ENCODE measurements at regions not wholly inside any gene's neighbourhood (a gene's known extent, or its start where the extent isn't known, plus 50 kb on each side); places are given as distances from the start of the nearest gene placed in this dataset.
A peak's percentile ranks its signal among the peaks of the same experiment; 100 is the strongest.
"Not testable (repeated sequence)": the region's sequence is repeated elsewhere in the genome, so short reads cannot be mapped to it uniquely, and the experiment has no call there.

GRCh38 chr1:245059806-245060424 is 94.9 kb upstream of the KIF26B start:
- CTCF ChIA-PET: interaction anchor here (1.2 kb wide), 1 partner anchor 18 kb away, joined by 3 read pairs; no protein-coding TSS in a partner anchor
- H3K4me1 Mint-ChIP-seq (ENCODE audit: low read depth): no peaks in the 10 kb centered on the region
- H3K27ac Mint-ChIP-seq: no peak overlapping the region
- H3K9me3 Mint-ChIP-seq: no peaks in the 10 kb centered on the region
- no peak overlapping the region for H3K4me3 Mint-ChIP-seq
- no peak for DNase-seq
- intact Hi-C loops (cut with micrococcal nuclease): no loop called here
- no peaks in the 10 kb centered on the region for H3K36me3 Mint-ChIP-seq (ENCODE audit: low read depth)
- peaks cover 2% of the 10 kb centered on the region for H3K27me3 Mint-ChIP-seq (ENCODE audit: low read depth)

GRCh38 chr1:245058882-245059281 is 95.9 kb upstream of the KIF26B start:
- H3K36me3 Mint-ChIP-seq (ENCODE audit: low read depth): no peaks in the 10 kb centered on the region
- intact Hi-C loops (cut with micrococcal nuclease): no loop called here
- no peaks in the 10 kb centered on the region for H3K4me1 Mint-ChIP-seq (ENCODE audit: low read depth)
- H3K27me3 Mint-ChIP-seq (ENCODE audit: low read depth): peaks cover 6% of the 10 kb centered on the region
- H3K9me3 Mint-ChIP-seq: no peaks in the 10 kb centered on the region
- H3K27ac Mint-ChIP-seq: no peak overlapping the region
- H3K4me3 Mint-ChIP-seq: no peak overlapping the region
- CTCF ChIA-PET: no interaction called here
- DNase-seq: no peak

- no peak overlapping the region for H3K4me3 Mint-ChIP-seq
- CTCF ChIA-PET: interaction anchor here (0.5 to 0.8 kb wide), 2 partner anchors 16 to 590 kb away, joined by 3 to 4 read pairs; no protein-coding TSS in a partner anchor
- H3K27me3 Mint-ChIP-seq (ENCODE audit: low read depth): peaks cover 6% of the 10 kb centered on the region
- intact Hi-C loops (cut with micrococcal nuclease): no loop called here
- H3K9me3 Mint-ChIP-seq: no peaks in the 10 kb centered on the region
- no peaks in the 10 kb centered on the region for H3K4me1 Mint-ChIP-seq (ENCODE audit: low read depth)
- no peak overlapping the region for H3K27ac Mint-ChIP-seq
- no peaks in the 10 kb centered on the region for H3K36me3 Mint-ChIP-seq (ENCODE audit: low read depth)
- no peak for DNase-seq
Observed at GRCh38 chr1:245058436-245058835, 96.3 kb upstream of the KIF26B start.

GRCh38 chr1:245056913-245057312 is 97.9 kb upstream of the KIF26B start:
- intact Hi-C loops (cut with micrococcal nuclease): no loop called here
- H3K4me1 Mint-ChIP-seq (ENCODE audit: low read depth): peaks cover 8% of the 10 kb centered on the region
- CTCF ChIA-PET: interaction anchor here (0.5 to 1.6 kb wide), 4 partner anchors 11 to 632 kb away, joined by 3 to 4 read pairs (median 3); no protein-coding TSS in a partner anchor

GRCh38 chr1:245056296-245056695 is 98.5 kb upstream of the KIF26B start:
- H3K36me3 Mint-ChIP-seq (ENCODE audit: low read depth); H3K4me3 Mint-ChIP-seq; H3K27ac Mint-ChIP-seq; H3K9me3 Mint-ChIP-seq; intact Hi-C loops (cut with micrococcal nuclease); DNase-seq; H3K27me3 Mint-ChIP-seq (ENCODE audit: low read depth): not testable (repeated sequence)
- H3K4me1 Mint-ChIP-seq (ENCODE audit: low read depth): peaks cover 14% of the 10 kb centered on the region
- CTCF ChIA-PET: interaction anchor here (0.6 to 1.6 kb wide), 5 partner anchors 10 to 632 kb away, joined by 3 to 6 read pairs (median 4); no protein-coding TSS in a partner anchor

More at GRCh38 chr1:245056913-245057312, 97.9 kb upstream of the KIF26B start:
- H3K4me3 Mint-ChIP-seq: no peak overlapping the region
- no peaks in the 10 kb centered on the region for H3K9me3 Mint-ChIP-seq
- no peaks in the 10 kb centered on the region for H3K36me3 Mint-ChIP-seq (ENCODE audit: low read depth)
- peaks cover 6% of the 10 kb centered on the region for H3K27me3 Mint-ChIP-seq (ENCODE audit: low read depth)
- no peak for DNase-seq
- H3K27ac Mint-ChIP-seq: no peak overlapping the region

- intact Hi-C loops (cut with micrococcal nuclease): no loop called here
- Mint-ChIP-seq H3K27ac (no peak overlapping the region), H3K4me1 (ENCODE audit: low read depth) (peaks cover 16% of the 10 kb centered on the region), H3K36me3 (ENCODE audit: low read depth) (no peaks in the 10 kb centered on the region), H3K4me3 (no peak overlapping the region), H3K9me3 (no peaks in the 10 kb centered on the region), H3K27me3 (ENCODE audit: low read depth) (peaks cover 6% of the 10 kb centered on the region)
- CTCF ChIA-PET: interaction anchor here (0.6 to 1.6 kb wide), 4 partner anchors 10 to 163 kb away, joined by 4 to 6 read pairs (median 4); no protein-coding TSS in a partner anchor
- no peak for DNase-seq
Observed at GRCh38 chr1:245055752-245056151, 99.0 kb upstream of the KIF26B start.

GRCh38 chr1:245054507-245055270 is 100.1 kb upstream of the KIF26B start:
- peaks cover 6% of the 10 kb centered on the region for H3K27me3 Mint-ChIP-seq (ENCODE audit: low read depth)
- H3K4me3 Mint-ChIP-seq: no peak overlapping the region
- no peaks in the 10 kb centered on the region for H3K9me3 Mint-ChIP-seq
- CTCF ChIA-PET: no interaction called here
- DNase-seq: no peak
- no peak overlapping the region for H3K27ac Mint-ChIP-seq
- intact Hi-C loops (cut with micrococcal nuclease): no loop called here
- no peaks in the 10 kb centered on the region for H3K36me3 Mint-ChIP-seq (ENCODE audit: low read depth)
- peaks cover 16% of the 10 kb centered on the region for H3K4me1 Mint-ChIP-seq (ENCODE audit: low read depth)

GRCh38 chr1:245054105-245054504 is 100.7 kb upstream of the KIF26B start:
- H3K36me3 Mint-ChIP-seq (ENCODE audit: low read depth): no peaks in the 10 kb centered on the region
- peaks cover 6% of the 10 kb centered on the region for H3K27me3 Mint-ChIP-seq (ENCODE audit: low read depth)
- peaks cover 16% of the 10 kb centered on the region for H3K4me1 Mint-ChIP-seq (ENCODE audit: low read depth)
- DNase-seq: no peak
- no peak overlapping the region for H3K27ac Mint-ChIP-seq
- H3K4me3 Mint-ChIP-seq: no peak overlapping the region
- intact Hi-C loops (cut with micrococcal nuclease): no loop called here
- CTCF ChIA-PET: no interaction called here
- no peaks in the 10 kb centered on the region for H3K9me3 Mint-ChIP-seq

GRCh38 chr1:245052258-245052657 is 102.5 kb upstream of the KIF26B start:
- no peak overlapping the region for H3K27ac Mint-ChIP-seq
- CTCF ChIA-PET: interaction anchor here (0.7 to 3.8 kb wide), 6 partner anchors 10 to 752 kb away, joined by 3 to 23 read pairs (median 3); no protein-coding TSS in a partner anchor
- no peaks in the 10 kb centered on the region for H3K9me3 Mint-ChIP-seq
- H3K4me3 Mint-ChIP-seq: no peak overlapping the region
- no peak for DNase-seq
- H3K4me1 Mint-ChIP-seq (ENCODE audit: low read depth): peaks cover 16% of the 10 kb centered on the region
- peaks cover 6% of the 10 kb centered on the region for H3K27me3 Mint-ChIP-seq (ENCODE audit: low read depth)
- intact Hi-C loops (cut with micrococcal nuclease): no loop called here
- H3K36me3 Mint-ChIP-seq (ENCODE audit: low read depth): no peaks in the 10 kb centered on the region

GRCh38 chr1:245051349-245052221 is 103.2 kb upstream of the KIF26B start:
- intact Hi-C loops (cut with micrococcal nuclease): loop anchor here (2.0 kb wide), 1 partner anchor 81 kb away; no protein-coding TSS in a partner anchor
- Mint-ChIP-seq H3K4me3 (peak overlapping the region; percentile 40), H3K27ac (no peak overlapping the region), H3K9me3 (no peaks in the 10 kb centered on the region), H3K36me3 (ENCODE audit: low read depth) (no peaks in the 10 kb centered on the region), H3K4me1 (ENCODE audit: low read depth) (peaks cover 16% of the 10 kb centered on the region), H3K27me3 (ENCODE audit: low read depth) (peaks cover 6% of the 10 kb centered on the region)
- CTCF ChIA-PET: interaction anchor here (0.6 to 3.8 kb wide), 8 partner anchors 9 to 753 kb away, joined by 3 to 23 read pairs (median 3); no protein-coding TSS in a partner anchor
- peak; percentile 65 for DNase-seq

GRCh38 chr1:245046769-245047168 is 108.0 kb upstream of the KIF26B start:
- peaks cover 7% of the 10 kb centered on the region for H3K4me1 Mint-ChIP-seq (ENCODE audit: low read depth)
- CTCF ChIA-PET: interaction anchor here (1.1 to 2.0 kb wide), 4 partner anchors 9 to 443 kb away, joined by 4 to 18 read pairs (median 7); no protein-coding TSS in a partner anchor
- no peak overlapping the region for H3K27ac Mint-ChIP-seq
- no peak overlapping the region for H3K4me3 Mint-ChIP-seq
- H3K27me3 Mint-ChIP-seq (ENCODE audit: low read depth): no peaks in the 10 kb centered on the region
- no peaks in the 10 kb centered on the region for H3K9me3 Mint-ChIP-seq
- intact Hi-C loops (cut with micrococcal nuclease): no loop called here
- no peak for DNase-seq
- no peaks in the 10 kb centered on the region for H3K36me3 Mint-ChIP-seq (ENCODE audit: low read depth)

- Mint-ChIP-seq H3K9me3 (no peaks in the 10 kb centered on the region), H3K27ac (no peak overlapping the region), H3K4me3 (no peak overlapping the region), H3K27me3 (ENCODE audit: low read depth) (no peaks in the 10 kb centered on the region), H3K4me1 (ENCODE audit: low read depth) (peaks cover 3% of the 10 kb centered on the region), H3K36me3 (ENCODE audit: low read depth) (no peaks in the 10 kb centered on the region)
- DNase-seq: no peak
- intact Hi-C loops (cut with micrococcal nuclease): no loop called here
- CTCF ChIA-PET: interaction anchor here (0.7 to 2.0 kb wide), 5 partner anchors 10 to 444 kb away, joined by 3 to 18 read pairs (median 6); no protein-coding TSS in a partner anchor
Observed at GRCh38 chr1:245046315-245046714, 108.5 kb upstream of the KIF26B start.

All from activated naive CD4-positive, alpha-beta T cell treated with anti-CD3 and anti-CD28 coated beads for 36 hours (primary cell).